ENCODE measurements at regions not wholly inside any gene's neighbourhood (a gene's known extent, or its start where the extent isn't known, plus 50 kb on each side); places are given as distances from the start of the nearest gene placed in this dataset.

DNA sequence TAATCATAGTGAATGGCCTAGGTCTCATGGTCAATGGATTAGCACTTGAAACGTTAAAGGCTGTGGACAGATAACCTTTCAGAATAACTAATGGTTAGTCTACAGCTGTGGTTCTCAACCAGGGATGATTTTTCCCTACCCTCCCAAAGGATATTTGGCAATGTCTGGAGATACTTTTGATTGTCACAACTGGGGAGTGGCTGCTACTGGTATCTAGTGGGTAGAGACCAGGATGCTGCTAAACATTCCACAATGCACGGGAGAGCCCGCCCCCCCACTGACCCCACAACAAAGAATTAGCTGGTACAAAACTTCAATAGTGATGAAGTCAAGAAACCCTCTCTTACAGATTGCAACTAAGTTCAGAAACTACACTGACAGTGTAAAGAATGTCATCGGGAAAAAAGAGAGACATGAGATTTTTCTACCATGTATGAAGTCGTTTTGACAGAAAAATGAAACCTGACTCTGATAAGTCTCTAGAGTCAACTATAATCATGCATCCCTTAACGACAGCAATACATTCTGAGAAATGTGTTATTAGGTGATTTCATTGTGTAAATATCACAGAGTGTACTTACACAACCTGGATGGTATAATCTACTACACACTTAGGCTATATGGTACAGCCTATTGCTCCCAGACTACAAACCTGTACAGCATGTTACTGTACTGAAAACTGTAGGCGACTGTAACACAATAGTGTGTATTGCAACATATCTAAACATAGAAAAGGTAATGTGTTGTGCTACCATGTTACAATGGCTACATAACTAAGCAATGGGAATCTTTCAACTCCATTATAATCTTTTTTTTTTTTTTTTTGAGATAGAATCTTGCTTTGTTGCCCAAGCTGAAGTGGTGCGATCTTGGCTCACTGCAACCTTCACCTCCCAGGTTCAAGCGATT, 49.7 kb upstream of the PRDX6 start:
- no peak overlapping the region for H3K4me3 ChIP-seq (ENCODE audit: low read depth, low read length)
- DNase-seq (ENCODE audit: low read depth) = no peak
- TF ChIP-seq, protein P1, sequence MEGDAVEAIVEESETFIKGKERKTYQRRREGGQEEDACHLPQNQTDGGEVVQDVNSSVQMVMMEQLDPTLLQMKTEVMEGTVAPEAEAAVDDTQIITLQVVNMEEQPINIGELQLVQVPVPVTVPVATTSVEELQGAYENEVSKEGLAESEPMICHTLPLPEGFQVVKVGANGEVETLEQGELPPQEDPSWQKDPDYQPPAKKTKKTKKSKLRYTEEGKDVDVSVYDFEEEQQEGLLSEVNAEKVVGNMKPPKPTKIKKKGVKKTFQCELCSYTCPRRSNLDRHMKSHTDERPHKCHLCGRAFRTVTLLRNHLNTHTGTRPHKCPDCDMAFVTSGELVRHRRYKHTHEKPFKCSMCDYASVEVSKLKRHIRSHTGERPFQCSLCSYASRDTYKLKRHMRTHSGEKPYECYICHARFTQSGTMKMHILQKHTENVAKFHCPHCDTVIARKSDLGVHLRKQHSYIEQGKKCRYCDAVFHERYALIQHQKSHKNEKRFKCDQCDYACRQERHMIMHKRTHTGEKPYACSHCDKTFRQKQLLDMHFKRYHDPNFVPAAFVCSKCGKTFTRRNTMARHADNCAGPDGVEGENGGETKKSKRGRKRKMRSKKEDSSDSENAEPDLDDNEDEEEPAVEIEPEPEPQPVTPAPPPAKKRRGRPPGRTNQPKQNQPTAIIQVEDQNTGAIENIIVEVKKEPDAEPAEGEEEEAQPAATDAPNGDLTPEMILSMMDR (IDR thresholded peaks at IDR 0.05; ENCODE audit: control insufficient read depth, extremely low read depth, insufficient read depth) = no peak

Data from LNCaP clone FGC (cell line).